Femur (tissue), 1 donor: ENCODE measurements at regions not wholly inside any gene's neighbourhood (a gene's known extent, or its start where the extent isn't known, plus 50 kb on each side); places are given as distances from the start of the nearest gene placed in this dataset.
"Not testable (repeated sequence)": the region's sequence is repeated elsewhere in the genome, so short reads cannot be mapped to it uniquely, and the experiment has no call there.

Source experiments
- DNase-seq: peaks from one replicate; pipeline ENCODE4 v3.0.0-alpha.2; 2017

- DNase-seq: not testable (repeated sequence)
Measured at GRCh38 chr7:142495301-142495700, 237.4 kb upstream of the PRSS58 start.

GRCh38 chr7:142494021-142494420 lies 236.2 kb upstream of the PRSS58 start:
- no peak for DNase-seq

DNA sequence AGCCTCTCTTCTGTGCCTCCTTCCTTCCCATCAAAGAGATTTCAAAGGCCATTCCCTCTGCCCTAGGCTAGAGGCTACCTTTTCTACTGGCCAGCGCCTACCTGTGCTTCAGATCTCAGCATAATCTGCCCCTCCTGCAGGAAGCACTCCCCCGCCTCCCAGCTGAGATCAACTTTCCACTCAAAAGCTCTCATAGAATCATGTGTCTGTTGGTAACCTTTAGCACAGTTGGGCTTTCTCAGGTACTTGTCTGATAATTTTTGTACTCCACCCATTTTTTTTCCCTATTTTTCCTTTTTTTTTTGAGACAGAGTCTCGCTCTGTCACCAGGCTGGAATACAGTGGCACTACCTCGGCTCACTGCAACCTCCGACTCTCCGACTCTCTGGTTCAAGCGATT lies 231.0 kb upstream of the PRSS58 start:
- DNase-seq: no peak

DNA sequence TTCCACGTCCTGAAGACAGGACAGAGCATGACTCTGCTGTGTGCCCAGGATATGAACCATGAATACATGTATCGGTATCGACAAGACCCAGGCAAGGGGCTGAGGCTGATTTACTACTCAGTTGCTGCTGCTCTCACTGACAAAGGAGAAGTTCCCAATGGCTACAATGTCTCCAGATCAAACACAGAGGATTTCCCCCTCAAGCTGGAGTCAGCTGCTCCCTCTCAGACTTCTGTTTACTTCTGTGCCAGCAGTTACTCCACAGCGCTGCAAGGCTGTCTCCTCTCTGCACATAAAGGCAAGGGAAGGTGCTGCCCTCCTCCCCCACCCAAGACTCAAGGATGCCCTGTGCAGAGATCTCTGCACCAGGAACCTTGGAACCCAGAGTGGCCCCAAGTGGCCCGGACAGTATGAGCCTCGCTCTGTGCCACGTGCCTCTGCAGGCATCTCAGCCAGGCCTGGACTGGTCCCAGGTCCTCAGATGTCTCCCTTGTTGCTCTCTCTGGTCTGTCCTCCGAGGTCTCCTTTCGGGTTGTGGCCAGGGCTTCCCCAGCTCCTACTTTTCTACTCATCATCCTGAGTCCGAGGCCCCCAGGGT lies 230.3 kb upstream of the PRSS58 start:
- no peak for DNase-seq

GRCh38 chr7:142487565-142487964 lies 229.7 kb upstream of the PRSS58 start:
- not testable (repeated sequence) for DNase-seq

- no peak for DNase-seq
Measured at GRCh38 chr7:142487124-142487523, 229.3 kb upstream of the PRSS58 start.

GRCh38 chr7:142485617-142486226 lies 227.9 kb upstream of the PRSS58 start:
- no peak for DNase-seq

GRCh38 chr7:142483659-142484317 lies 225.9 kb upstream of the PRSS58 start:
- DNase-seq: no peak

DNA sequence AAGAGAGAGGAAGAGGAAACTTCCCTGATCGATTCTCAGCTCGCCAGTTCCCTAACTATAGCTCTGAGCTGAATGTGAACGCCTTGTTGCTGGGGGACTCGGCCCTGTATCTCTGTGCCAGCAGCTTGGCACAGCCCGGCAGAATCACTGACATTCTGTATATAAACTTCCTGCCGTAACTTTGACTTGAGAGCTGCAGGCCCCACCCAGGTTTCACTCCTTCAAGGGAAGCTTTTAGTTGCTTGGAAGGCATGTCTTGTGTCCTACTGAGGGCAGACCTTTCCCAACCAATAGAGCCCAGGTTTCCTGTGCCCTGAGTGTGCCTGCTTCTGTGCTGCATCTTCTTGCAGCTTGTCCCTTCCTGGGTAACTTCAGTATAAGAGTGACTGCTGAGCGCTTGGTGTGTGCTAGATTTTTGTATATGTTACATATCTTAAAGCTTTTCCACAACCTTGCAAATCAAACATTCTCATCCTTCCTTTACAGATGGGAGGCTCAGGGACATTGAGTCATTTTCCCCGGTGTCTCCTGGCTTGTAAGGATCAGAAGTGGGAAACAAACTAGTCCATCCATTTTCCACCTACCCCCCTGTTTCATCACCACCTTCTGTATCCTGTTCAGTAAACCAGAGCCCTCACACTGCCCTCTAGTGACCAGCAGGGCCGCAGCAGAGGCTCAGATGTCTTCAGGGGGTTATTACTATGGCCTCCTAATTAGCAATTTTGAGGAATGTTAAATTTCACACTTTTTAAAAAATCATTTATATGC lies 225.2 kb upstream of the PRSS58 start:
- DNase-seq: no peak

- DNase-seq: no peak
Measured at GRCh38 chr7:142481548-142481947, 223.7 kb upstream of the PRSS58 start.

DNA sequence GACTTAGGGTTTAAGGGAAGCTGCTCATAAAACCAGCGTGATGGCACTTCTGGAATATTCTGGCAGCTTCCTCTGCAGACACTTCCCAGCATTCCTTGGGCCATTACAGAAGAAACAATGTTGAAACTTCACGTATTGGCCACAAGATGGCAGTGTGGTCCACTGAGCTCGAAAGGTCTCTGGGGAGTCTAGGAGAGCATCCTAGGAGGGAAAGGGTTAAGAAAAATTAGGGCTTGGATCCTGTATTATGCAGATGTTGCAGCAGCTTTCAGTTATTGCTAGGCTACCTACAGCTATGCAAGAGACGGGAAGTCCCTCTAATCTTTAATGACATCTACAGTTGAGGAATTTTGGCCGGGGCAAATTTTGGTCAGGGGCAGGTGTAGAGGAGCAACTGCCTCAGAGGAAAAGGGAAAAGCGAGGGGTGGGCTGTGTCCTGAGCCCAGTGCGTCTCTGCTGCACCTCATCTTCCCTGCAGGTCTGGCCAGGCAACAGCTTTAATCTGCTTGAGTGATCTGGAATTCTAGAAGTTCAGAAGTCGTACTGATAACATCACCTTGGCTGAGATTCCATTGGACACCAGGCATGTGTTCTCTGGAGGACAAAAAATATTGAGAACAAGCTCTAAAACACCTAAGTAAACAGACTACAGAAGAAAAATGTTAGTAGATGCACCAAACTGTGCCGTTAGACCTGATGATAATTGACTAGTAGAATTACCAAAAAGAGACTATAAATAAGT lies 220.8 kb upstream of the PRSS58 start:
- DNase-seq: no peak

GRCh38 chr7:142477801-142478200 lies 219.9 kb upstream of the PRSS58 start:
- DNase-seq: not testable (repeated sequence)

DNA sequence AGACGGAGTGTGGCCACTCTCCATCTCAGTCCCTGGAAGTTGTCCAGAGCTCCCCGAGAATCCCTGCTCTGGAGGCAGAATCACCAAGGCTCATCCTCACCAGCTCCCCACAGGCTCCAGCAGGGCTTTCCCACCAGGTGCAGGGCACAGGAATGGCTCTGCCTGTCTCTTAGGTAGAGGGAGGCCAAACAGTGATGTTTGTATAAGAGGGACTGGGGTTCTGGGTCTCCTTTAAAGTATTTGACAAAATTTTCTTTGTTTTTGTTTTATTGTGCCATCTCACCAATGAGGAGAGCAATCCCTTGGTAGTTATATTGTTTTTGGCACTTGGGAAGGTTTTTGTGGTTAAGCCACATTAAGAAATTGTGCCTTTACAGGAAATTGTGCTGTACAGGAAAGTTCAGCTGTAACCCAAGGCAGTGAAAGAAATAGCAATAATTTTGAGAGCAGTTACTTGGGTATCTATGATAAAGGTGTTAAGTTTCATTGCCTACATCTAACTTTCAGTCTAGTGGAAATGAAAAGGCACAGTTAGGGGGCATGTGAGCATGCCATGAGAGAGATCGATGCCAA lies 219.3 kb upstream of the PRSS58 start:
- no peak for DNase-seq

DNA sequence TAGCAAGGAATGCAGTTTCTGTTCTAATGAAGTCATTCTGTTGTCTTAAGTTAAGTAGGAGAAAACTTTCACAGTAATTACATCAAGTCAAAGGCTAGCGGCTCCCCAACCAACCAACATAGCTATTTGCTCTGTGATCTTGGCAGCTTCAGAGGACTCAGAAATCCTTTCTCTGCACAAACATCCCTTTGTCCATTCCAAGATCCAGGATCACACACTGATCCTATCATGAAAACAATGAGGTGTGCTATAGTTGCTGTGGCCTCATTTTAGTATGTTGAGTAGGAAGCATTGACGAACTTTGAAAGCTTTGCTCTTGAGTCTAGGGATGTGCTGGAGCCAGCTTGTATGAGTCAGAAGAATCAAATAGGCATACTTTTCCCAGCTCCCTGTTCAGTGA lies 218.2 kb upstream of the PRSS58 start:
- no peak for DNase-seq

DNA sequence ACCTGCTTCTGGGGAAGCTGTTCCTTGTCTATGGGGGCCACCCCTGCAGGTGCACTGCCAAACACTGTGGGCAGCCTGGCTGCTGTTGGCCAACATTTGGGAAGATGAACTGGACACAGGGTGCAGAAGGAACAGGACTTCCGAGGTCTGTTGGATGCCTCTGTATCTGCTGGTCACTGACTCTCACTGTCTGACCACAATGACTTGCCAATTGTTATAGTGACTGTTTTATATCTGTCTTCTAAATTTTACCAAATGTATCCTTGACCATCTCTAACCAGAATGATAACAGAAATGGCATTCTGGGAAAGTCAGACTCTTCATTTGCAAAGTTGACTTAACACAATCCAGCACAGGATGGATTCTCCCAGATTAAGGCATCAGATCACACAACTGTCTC lies 214.0 kb upstream of the PRSS58 start:
- no peak for DNase-seq

DNA sequence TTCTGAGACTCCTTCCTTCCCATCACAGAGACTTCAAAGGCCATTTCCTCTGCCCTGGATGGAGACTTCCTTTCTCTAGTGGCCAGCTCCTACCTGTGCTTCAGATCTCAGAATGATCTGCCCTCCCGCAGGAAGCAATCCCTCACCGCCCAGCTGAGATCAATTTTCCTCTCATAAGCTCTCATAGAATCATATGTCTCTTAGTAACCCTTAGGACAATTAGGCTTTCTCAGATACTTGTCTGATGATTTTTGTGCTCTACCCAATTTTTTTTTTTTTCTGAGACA lies 212.6 kb upstream of the PRSS58 start:
- DNase-seq: no peak

DNA sequence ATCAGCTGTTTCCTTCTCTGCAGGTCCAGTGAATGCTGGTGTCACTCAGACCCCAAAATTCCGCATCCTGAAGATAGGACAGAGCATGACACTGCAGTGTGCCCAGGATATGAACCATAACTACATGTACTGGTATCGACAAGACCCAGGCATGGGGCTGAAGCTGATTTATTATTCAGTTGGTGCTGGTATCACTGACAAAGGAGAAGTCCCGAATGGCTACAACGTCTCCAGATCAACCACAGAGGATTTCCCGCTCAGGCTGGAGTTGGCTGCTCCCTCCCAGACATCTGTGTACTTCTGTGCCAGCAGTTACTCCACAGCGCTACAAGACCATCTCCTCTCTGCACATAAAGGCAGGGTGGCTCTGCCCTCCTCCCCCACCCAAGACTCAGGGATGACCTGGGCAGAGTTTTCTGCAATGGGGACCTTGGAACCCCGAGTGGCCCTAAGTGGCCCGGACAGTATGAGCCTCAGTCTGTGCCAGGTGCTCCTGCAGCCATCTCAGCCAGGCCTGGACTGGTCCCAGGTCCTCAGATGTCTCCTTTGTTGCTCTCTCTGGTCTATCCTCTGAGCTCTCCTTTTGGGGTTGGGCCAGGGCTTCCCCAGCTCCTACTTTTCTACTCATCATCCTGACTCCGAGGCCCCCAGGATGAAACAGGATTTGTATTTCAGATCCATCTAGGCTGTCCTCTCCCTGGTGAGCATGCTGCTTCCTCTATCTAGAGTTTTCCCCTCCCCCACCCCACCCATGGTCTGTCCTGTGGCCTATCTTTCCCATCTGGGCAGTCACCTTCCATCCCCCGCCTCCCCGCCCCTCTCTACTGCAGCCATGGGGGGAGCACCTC lies 212.1 kb upstream of the PRSS58 start:
- DNase-seq: no peak

GRCh38 chr7:142468871-142469665 lies 211.2 kb upstream of the PRSS58 start:
- DNase-seq: no peak

- not testable (repeated sequence) for DNase-seq
Measured at GRCh38 chr7:142467056-142467655, 209.3 kb upstream of the PRSS58 start.

- DNase-seq: peak; percentile 49
Measured at GRCh38 chr7:142463401-142463850, 205.6 kb upstream of the PRSS58 start.
